ENCODE measurements at regions not wholly inside any gene's neighbourhood (a gene's known extent, or its start where the extent isn't known, plus 50 kb on each side); places are given as distances from the start of the nearest gene placed in this dataset.

GRCh38 chr3:144128108-144128892 is 156.7 kb downstream of the DIPK2A start:
- H3K4me2 ChIP-seq (ENCODE audit: insufficient read depth, insufficient read length, low read length): no peak overlapping the region

More at GRCh38 chr3:144128108-144128892, 156.7 kb downstream of the DIPK2A start:
- Histone ChIP-seq H2BK12ac (ENCODE audit: insufficient read length, low read depth, low read length) (no peak overlapping the region), H3K9ac (ENCODE audit: extremely low read depth, insufficient read length, low read length) (no peak overlapping the region), H2BK120ac (ENCODE audit: low read depth, low read length, poor library complexity, severe bottlenecking) (no peak overlapping the region), H3K27me3 (ENCODE audit: insufficient read depth, low read length) (no peaks in the 10 kb centered on the region), H3K79me1 (ENCODE audit: insufficient read depth, low read depth, low read length, poor library complexity, severe bottlenecking) (no peaks in the 10 kb centered on the region), H3K4me1 (ENCODE audit: insufficient read depth, low read length) (peaks cover 3% of the 10 kb centered on the region; the same call in 1 of the 2 replicates), H3K23me2 (ENCODE audit: insufficient read length, low read depth, low read length, poor library complexity, severe bottlenecking) (no peaks in the 10 kb centered on the region), H3K18ac (ENCODE audit: insufficient read length, low read depth, low read length) (no peak overlapping the region), H3K14ac (ENCODE audit: insufficient read depth, low read length) (no peak overlapping the region), H3K79me2 (ENCODE audit: insufficient read depth, low read length) (no peaks in the 10 kb centered on the region), H3K23ac (ENCODE audit: insufficient read length, low read depth, low read length) (no peak overlapping the region), H4K20me1 (ENCODE audit: control insufficient read depth, insufficient read depth, insufficient read length) (no peaks in the 10 kb centered on the region), H3K27ac (ENCODE audit: insufficient read length, low read depth, low read length) (no peak overlapping the region), H2AFZ (ENCODE audit: low read length) (no peak overlapping the region), H2BK5ac (ENCODE audit: insufficient read length, low read length) (no peak overlapping the region), H3K56ac (ENCODE audit: insufficient read length, low read depth, low read length) (no peak overlapping the region), H4K8ac (replicated peaks; ENCODE audit: insufficient read length, low read depth, low read length) (no peak overlapping the region), H2BK15ac (ENCODE audit: low read depth, low read length) (no peak overlapping the region), H4K91ac (ENCODE audit: insufficient read length, low read depth, low read length) (no peak overlapping the region), H3K4ac (ENCODE audit: low read depth, low read length) (no peak overlapping the region), H4K5ac (ENCODE audit: insufficient read length, low read depth, low read length) (no peak overlapping the region), H3K9me3 (ENCODE audit: control insufficient read depth, low read depth, low read length) (no peaks in the 10 kb centered on the region), H2AK5ac (ENCODE audit: insufficient read length, low read length) (no peak overlapping the region), H2BK20ac (ENCODE audit: low read depth, low read length, poor library complexity, severe bottlenecking) (no peak overlapping the region), H3T11ph (ENCODE audit: low read length) (no peak overlapping the region)
- no peak for DNase-seq
- TF ChIP-seq, protein P1, sequence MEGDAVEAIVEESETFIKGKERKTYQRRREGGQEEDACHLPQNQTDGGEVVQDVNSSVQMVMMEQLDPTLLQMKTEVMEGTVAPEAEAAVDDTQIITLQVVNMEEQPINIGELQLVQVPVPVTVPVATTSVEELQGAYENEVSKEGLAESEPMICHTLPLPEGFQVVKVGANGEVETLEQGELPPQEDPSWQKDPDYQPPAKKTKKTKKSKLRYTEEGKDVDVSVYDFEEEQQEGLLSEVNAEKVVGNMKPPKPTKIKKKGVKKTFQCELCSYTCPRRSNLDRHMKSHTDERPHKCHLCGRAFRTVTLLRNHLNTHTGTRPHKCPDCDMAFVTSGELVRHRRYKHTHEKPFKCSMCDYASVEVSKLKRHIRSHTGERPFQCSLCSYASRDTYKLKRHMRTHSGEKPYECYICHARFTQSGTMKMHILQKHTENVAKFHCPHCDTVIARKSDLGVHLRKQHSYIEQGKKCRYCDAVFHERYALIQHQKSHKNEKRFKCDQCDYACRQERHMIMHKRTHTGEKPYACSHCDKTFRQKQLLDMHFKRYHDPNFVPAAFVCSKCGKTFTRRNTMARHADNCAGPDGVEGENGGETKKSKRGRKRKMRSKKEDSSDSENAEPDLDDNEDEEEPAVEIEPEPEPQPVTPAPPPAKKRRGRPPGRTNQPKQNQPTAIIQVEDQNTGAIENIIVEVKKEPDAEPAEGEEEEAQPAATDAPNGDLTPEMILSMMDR (conservative IDR thresholded peaks at IDR 0.05): no peak
- Mint-ChIP-seq H3K9me3 (peaks cover 6 to 8% of the 10 kb centered on the region in 2 experiments; a peak in 4 of 5 replicates), H3K27me3 (ENCODE audit: low read depth) (no peaks in the 10 kb centered on the region), H3K4me1 (peaks cover 14 to 15% of the 10 kb centered on the region in 2 experiments), H3K27ac (peak overlapping the region in 1 of 3 experiments; percentile 88; a peak in 3 of 7 replicates), H3K36me3 (ENCODE audit: insufficient read depth in 1 of 3, low read depth in 3 of 3) (peaks cover 0 to 11% (median 0%) of the 10 kb centered on the region in 3 experiments; a peak in 3 of 7 replicates), H3K4me3 (no peak overlapping the region)
- no CpG with 5 or more reads among the region's 6 CpGs for WGBS (ENCODE audit: extremely low coverage, insufficient read length, low lambda C conversion rate)

All from H9 (cell line).